ENCODE measurements at regions not wholly inside any gene's neighbourhood (a gene's known extent, or its start where the extent isn't known, plus 50 kb on each side); places are given as distances from the start of the nearest gene placed in this dataset.
"Not testable (repeated sequence)": the region's sequence is repeated elsewhere in the genome, so short reads cannot be mapped to it uniquely, and the experiment has no call there.

- DNase-seq (ENCODE audit: low read depth, low spot score), result no peak
These were observed 656.7 kb upstream of the NRG3 start for GRCh38 chr10:81218307-81218706.

- DNase-seq (ENCODE audit: low read depth, low spot score), result no peak
These were observed 655.2 kb upstream of the NRG3 start for GRCh38 chr10:81219758-81220157.

GRCh38 chr10:81248886-81249285 is 626.1 kb upstream of the NRG3 start:
- DNase-seq (ENCODE audit: low read depth, low spot score), result no peak

DNA sequence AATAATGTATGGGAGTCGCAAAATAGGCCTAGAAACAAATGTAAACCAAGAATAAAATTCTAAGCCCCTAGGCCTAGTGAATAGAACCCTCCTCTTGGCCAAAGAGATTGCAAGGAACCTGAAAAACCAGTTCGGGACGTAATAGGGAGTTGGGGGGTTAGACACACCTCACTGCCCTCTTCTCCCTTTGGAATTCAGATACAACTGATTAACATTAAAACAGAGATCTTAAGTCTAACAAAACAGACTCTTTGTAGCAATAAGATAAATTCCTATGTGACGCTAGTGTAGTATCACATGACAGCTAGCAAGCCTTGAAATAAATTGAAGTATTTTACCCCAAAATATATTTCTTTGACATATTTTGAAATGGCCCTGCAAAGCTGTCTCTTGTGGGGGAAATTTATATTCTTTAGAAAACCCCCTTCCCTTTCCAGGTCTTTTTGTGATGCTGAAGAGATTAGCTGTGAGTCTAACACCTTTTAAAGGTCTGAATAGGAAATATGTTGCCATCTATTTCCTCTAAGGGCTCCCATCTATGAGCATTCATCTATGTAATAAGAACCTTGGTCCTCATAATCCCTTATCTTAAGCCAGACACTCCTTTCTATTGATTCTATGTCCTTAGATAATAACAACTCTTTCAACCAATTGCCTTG is 623.4 kb upstream of the NRG3 start:
- no peak for DNase-seq (ENCODE audit: low read depth, low spot score)

- not testable (repeated sequence) for DNase-seq (ENCODE audit: low read depth, low spot score)
These were observed 610.0 kb upstream of the NRG3 start for GRCh38 chr10:81264991-81265390.

- no peak for DNase-seq (ENCODE audit: low read depth, low spot score)
These were observed 604.9 kb upstream of the NRG3 start for GRCh38 chr10:81270051-81270450.

DNA sequence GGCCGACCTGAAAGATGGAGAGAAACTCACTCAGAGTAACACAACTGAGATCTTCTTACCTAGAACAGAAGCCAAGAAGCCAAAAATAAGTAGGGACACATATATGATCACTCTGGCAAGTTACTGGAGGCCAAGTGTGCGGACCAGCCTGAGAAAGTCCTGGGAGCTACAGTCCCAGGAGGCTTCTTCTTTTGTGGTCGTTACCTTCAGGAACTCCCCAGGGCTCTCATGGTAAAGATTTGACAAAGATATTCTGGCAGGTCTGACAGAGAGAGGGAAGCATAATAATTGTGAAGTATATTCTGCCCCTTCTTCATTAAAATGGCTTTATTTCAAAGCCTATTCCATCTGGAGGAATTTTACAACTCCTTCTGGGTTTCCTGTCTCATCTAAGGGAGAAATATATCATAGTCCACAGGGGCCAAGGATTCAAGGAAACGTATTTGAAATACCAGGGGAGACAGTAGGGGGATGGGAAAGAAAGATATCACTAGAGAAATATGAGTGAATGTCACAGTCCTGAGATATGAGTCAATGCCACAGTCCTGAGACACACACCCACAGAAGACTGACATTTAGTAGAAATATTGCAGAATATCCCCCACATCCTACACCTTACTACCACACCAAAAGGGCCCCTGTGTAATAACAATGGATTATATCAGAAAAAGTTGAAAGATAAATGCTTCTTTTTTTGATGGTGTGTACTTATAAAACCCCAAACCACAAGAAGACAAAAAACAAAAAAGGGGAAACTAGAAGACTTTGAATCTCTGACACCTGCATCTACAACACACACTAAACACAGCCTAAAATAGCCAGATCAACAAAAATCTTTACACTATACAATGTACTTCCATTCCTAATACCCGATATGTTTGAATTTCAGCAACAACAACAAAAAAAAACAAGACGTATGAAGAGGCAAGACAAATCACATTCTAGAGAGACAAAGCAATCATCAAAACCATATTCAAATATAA is 594.2 kb upstream of the NRG3 start:
- DNase-seq (ENCODE audit: low read depth, low spot score), result no peak

DNA sequence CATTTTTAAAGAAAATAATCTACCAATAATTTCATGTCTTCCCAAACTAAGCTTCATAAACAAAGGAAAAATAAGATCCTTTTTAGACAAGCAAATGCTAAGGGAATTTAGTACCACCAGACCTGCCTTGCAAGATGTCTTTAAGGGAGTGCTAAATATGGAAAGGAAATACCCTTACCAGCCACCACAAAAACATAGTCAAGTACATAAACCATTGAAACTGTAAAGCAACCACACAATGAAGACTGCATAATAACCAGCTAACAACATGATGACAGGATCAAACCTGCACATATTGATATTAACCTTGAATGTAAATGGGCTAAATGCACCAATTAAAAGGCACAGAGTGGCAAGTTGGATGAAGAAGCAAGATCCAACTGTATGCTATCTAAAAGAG is 586.5 kb upstream of the NRG3 start:
- no peak for DNase-seq (ENCODE audit: low read depth, low spot score)

GRCh38 chr10:81297292-81297691 is 577.7 kb upstream of the NRG3 start:
- DNase-seq (ENCODE audit: low read depth, low spot score), result no peak

DNA sequence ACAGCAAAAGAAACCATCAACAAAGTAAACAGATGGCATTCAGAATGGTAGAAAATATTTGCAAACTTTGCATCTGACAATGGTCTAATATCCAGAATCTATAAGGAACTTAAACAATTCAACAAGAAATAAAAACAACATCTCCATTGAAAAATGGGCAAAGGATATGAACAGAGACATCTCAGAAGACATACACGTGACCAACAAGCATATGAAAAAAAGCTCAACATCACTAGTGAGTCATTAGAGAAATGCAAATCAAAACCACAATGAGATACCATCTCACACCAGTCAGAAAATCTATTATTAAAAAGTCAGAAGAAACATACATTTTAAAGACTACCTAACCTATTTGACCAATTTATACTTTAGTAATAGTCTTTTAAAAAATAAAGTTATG is 571.3 kb upstream of the NRG3 start:
- no peak for DNase-seq (ENCODE audit: low read depth, low spot score)

DNA sequence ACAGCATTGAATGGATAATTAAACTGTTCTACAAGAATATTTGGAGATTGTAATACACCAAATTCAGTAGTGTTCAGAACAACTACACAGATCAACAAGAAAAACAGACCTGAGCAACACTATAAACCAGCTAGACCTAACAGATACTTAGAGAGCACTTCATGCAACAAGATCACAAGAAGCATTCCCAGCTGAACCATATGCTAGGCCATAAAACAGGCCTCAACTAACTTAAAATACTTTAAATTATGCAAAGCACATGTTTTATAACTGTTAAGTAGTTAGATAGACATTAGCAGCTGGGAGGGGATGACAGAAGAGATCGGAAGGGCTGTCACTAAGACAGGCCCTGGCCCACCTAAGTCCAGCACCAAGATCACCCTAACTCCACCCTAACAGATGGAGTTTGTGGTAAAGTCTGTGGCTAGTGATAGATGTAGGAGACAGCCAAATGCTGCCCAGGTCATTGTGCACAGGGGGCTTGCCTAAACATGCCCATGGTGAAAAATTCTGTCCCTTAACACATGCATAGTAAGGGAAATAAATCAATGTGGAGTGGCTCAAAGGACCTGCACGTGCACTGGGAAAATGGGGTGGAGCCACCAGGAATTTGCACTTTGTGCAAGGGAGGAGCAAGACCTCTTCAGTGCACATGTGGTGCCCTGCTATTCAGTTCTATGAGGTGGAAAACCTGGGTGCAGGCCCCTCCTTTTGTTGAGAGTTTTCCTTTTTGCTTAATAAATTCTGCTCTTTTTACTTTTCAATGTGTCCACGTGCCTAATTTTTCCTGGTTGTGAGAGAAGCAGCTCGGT is 567.8 kb upstream of the NRG3 start:
- DNase-seq (ENCODE audit: low read depth, low spot score), result no peak

DNA sequence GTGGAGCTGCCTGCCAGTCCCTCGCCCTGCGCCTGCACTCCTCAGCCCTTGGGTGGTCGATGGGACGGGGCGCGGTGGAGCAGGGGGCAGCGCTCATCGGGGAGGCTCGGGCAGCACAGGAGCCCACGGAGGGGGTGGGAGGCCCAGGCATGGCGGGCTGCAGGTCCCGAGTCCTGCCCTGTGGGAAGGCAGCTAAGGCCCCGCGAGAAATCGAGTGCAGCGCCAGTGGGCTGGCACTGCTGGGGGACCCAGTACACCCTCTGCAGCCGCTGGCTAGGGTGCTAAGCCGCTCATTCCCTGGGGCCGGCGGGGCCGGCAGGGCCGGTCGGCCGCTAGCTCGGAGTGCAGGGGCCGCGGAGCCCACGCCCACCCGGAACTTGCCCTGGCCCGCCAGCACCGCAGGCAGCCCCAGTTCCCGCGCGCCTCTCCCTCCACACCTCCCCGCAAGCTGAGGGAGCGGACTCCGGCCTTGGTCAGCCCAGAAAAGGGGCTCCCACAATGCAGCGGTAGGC is 565.9 kb upstream of the NRG3 start:
- DNase-seq (ENCODE audit: low read depth, low spot score), result no peak

- no peak for DNase-seq (ENCODE audit: low read depth, low spot score)
These were observed 560.5 kb upstream of the NRG3 start for GRCh38 chr10:81314471-81314870.

GRCh38 chr10:81315026-81315425 is 560.0 kb upstream of the NRG3 start:
- DNase-seq (ENCODE audit: low read depth, low spot score), result no peak

DNA sequence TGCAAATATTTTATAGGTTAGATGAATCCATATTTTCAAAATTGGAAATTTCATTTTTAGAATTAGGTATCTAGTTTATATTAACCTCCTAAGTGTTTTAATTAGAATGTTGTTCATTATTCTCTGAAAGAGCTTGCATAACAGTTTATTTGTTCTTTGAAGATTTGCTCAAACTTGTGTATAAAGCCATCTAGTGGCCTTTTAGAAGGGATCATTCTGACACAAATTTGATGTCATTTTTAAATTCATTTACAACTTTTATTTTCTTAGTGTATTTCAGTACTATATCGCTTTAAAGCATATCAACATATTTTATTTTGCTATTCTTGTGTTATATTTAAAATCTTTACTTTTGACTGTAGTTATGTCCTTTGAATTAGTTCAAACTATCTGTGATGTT is 527.0 kb upstream of the NRG3 start:
- no peak for DNase-seq (ENCODE audit: low read depth, low spot score)

GRCh38 chr10:81367132-81367531 is 507.9 kb upstream of the NRG3 start:
- no peak for DNase-seq (ENCODE audit: low read depth, low spot score)

GRCh38 chr10:81386817-81387216 is 488.2 kb upstream of the NRG3 start:
- no peak for DNase-seq (ENCODE audit: low read depth, low spot score)

GRCh38 chr10:81403451-81403850 is 471.5 kb upstream of the NRG3 start:
- no peak for DNase-seq (ENCODE audit: low read depth, low spot score)

- DNase-seq (ENCODE audit: low read depth, low spot score), result no peak
These were observed 469.6 kb upstream of the NRG3 start for GRCh38 chr10:81405399-81405798.

DNA sequence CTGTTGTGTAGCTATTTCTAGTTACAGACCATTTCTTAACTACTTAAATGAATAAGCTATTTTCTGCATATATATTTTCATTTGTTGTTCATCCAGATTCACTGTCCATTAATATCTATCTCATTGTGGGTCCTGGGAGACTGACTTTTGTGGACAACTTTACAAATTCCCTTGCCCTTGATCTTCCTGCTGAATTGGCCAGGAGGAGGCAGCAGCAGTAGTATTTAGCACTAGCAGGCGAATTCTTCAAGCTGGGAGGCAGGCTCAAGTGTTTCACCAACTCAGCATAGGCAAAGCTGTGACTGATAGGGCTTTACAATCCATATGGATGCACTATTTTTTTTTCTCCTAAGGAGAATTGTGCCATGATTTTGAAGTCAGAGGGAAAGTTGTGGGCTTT is 461.0 kb upstream of the NRG3 start:
- DNase-seq (ENCODE audit: low read depth, low spot score), result peak; percentile 0

DNA sequence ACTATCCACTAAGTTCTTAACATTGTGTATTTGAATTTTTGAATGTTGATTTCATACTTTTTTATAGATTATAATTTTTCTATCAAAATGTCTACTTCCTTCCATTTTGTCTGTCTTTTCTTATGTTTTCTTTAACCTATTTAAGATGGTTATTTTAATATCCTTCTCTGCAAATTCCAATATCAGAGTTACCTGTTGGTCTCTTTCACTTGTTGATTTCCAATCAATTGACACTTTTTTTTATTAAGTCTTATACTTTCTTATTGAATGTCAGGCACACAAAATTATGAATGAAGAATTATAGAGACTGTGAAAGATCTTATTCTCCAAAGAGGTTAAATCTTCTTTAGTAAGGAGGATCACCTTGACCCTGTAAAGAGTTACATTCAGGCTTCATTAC is 448.3 kb upstream of the NRG3 start:
- no peak for DNase-seq (ENCODE audit: low read depth, low spot score)

All from astrocyte of the hippocampus (primary cell).